ENCODE measurements at regions not wholly inside any gene's neighbourhood (a gene's known extent, or its start where the extent isn't known, plus 50 kb on each side); places are given as distances from the start of the nearest gene placed in this dataset.

GRCh38 chr12:114876968-114877680 is 193.1 kb upstream of the TBX3 start:
- no peak overlapping the region for H3K4me3 Mint-ChIP-seq
- H3K9me3 Mint-ChIP-seq: peaks cover under 1% of the 10 kb centered on the region
- H3K36me3 Mint-ChIP-seq: no peaks in the 10 kb centered on the region
- TF ChIP-seq CTCF (IDR thresholded peaks at IDR 0.05; ENCODE audit: unreplicated experiment): no peak
- H3K27me3 Mint-ChIP-seq (ENCODE audit: low read depth): no peaks in the 10 kb centered on the region
- peak overlapping the region; percentile 66 for H3K27ac Mint-ChIP-seq
- H3K4me1 Mint-ChIP-seq: peaks cover 14% of the 10 kb centered on the region
- DNase-seq (ENCODE audit: low spot score in 2 of 2, unreplicated experiment in 2 of 2): no peak

GRCh38 chr12:114875313-114875712 is 191.3 kb upstream of the TBX3 start:
- Mint-ChIP-seq H3K9me3 (no peaks in the 10 kb centered on the region), H3K27ac (peak overlapping the region; percentile 84), H3K4me1 (peaks cover 14% of the 10 kb centered on the region), H3K27me3 (ENCODE audit: low read depth) (no peaks in the 10 kb centered on the region), H3K4me3 (no peak overlapping the region), H3K36me3 (no peaks in the 10 kb centered on the region)
- no peak for DNase-seq (ENCODE audit: low spot score in 2 of 2, unreplicated experiment in 2 of 2)
- TF ChIP-seq CTCF (IDR thresholded peaks at IDR 0.05; ENCODE audit: unreplicated experiment): no peak

- Mint-ChIP-seq H3K4me1 (peaks cover 24% of the 10 kb centered on the region), H3K9me3 (no peaks in the 10 kb centered on the region), H3K27me3 (ENCODE audit: low read depth) (no peaks in the 10 kb centered on the region), H3K4me3 (no peak overlapping the region), H3K27ac (no peak overlapping the region), H3K36me3 (no peaks in the 10 kb centered on the region)
- DNase-seq (ENCODE audit: low spot score in 2 of 2, unreplicated experiment in 2 of 2): no peak
- TF ChIP-seq CTCF (IDR thresholded peaks at IDR 0.05; ENCODE audit: unreplicated experiment): no peak
Measured at GRCh38 chr12:114873656-114874055, 189.7 kb upstream of the TBX3 start.

GRCh38 chr12:114868995-114869834 is 185.2 kb upstream of the TBX3 start:
- no peaks in the 10 kb centered on the region for H3K9me3 Mint-ChIP-seq
- no peaks in the 10 kb centered on the region for H3K36me3 Mint-ChIP-seq
- peak in 1 of 2 experiments; percentile 51 for DNase-seq (ENCODE audit: low spot score in 2 of 2, unreplicated experiment in 2 of 2)
- peak overlapping the region; percentile 79 for H3K27ac Mint-ChIP-seq
- H3K4me1 Mint-ChIP-seq: peaks cover 35% of the 10 kb centered on the region
- no peak for TF ChIP-seq CTCF (IDR thresholded peaks at IDR 0.05; ENCODE audit: unreplicated experiment)
- no peaks in the 10 kb centered on the region for H3K27me3 Mint-ChIP-seq (ENCODE audit: low read depth)
- H3K4me3 Mint-ChIP-seq: no peak overlapping the region

- Mint-ChIP-seq H3K27me3 (ENCODE audit: low read depth) (no peaks in the 10 kb centered on the region), H3K36me3 (no peaks in the 10 kb centered on the region), H3K9me3 (no peaks in the 10 kb centered on the region), H3K4me3 (no peak overlapping the region), H3K4me1 (peaks cover 45% of the 10 kb centered on the region), H3K27ac (no peak overlapping the region)
- no peak for TF ChIP-seq CTCF (IDR thresholded peaks at IDR 0.05; ENCODE audit: unreplicated experiment)
- DNase-seq (ENCODE audit: low spot score in 2 of 2, unreplicated experiment in 2 of 2): no peak
Measured at GRCh38 chr12:114866331-114866730, 182.4 kb upstream of the TBX3 start.
